LNCAP (cell line): ENCODE measurements at regions not wholly inside any gene's neighbourhood (a gene's known extent, or its start where the extent isn't known, plus 50 kb on each side); places are given as distances from the start of the nearest gene placed in this dataset.

Experiments
- CTCF ChIP-seq: fragments of 450-650 bp; IDR thresholded peaks from 2 replicates; pipeline ENCODE4 v1.5.1; 2017; ENCODE audit warnings: mild to moderate bottlenecking

DNA sequence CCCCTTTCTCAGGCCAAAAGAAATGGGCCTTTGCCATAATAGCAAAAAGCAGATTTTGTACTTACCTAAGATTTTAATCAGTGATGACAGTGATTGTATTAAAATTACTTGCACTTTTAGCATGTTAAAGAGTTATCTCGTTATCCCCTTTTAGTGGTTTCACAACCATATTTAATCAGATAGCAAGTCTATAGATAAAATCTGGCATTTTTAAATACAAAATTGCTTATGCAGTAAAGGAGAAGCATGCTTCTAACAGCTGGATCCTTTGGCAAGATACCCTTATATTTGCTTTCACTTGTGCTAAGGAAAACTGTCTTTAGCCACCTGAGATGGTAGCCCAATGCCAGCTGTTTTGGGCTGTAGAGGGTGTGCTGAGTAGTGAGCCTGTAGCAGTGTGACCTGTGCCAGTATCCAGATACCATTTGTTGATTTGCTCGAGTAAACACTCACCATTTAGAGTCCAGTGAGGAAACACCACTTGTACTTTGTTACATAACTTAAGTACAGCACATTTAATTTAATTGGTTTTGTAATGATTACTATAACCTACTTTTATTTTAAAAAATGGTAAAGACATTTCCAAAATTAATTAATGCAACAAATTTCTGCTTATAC, 314.4 kb upstream of the ZP4 start:
- TF ChIP-seq CTCF: no peak

GRCh38 chr1:238201992-238202391, 311.3 kb upstream of the ZP4 start:
- no peak for TF ChIP-seq CTCF

DNA sequence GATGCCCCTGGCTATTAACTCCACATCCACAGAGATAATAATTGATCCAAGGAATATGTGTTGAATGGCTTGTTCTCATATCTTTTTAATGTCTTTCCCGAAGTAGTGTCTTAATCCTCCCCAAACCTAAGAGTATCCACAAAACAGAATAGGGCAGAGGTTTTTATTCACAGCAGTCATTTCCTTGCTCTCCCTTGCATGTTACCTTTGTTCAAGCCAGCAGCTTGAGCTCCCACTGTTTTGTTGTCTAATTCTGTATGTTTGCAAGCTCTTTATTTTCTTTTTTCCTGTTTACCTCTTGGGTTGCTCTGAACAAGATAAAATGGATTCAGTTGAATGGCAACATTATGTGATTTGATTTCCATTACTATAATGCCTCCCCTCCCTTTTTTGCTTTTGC, 308.6 kb upstream of the ZP4 start:
- no peak for TF ChIP-seq CTCF

DNA sequence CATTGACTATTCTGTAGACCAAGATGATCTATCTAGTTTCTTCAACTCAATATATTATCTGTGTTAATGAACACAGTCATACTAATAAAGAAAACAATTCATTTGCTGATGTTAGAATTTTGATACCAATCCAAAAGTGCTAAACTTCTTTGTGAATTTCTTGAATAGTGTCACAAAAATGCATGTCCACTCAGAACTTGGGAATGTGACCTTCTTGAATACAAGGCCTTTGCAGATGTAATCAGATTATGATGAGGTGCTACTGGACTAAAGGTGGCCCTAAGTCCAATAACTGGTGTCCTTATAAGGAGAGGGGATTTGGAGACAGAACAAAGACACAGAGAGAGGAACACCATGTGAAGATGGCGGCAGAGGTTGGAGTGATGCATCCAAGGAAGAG, 305.8 kb upstream of the ZP4 start:
- TF ChIP-seq CTCF: no peak

GRCh38 chr1:238191170-238191569, 300.4 kb upstream of the ZP4 start:
- TF ChIP-seq CTCF: no peak

DNA sequence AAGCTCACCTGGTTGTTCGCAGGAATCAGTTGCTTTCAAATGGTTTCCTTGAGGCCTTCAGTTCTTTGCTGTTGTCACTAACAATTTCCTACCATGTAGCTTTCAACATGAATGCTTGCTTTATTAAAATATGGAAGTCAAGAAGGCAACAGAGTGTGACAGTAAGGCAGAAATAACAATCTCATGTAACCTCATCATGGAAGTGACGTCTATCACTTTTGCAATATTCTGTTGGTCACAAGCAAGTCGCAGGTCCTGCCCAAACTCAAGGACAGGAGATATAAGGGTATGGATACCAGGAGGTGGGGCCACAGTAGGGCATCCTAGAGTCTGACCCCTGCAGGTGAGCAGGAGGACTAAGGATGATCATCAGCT, 296.8 kb upstream of the ZP4 start:
- no peak for TF ChIP-seq CTCF

DNA sequence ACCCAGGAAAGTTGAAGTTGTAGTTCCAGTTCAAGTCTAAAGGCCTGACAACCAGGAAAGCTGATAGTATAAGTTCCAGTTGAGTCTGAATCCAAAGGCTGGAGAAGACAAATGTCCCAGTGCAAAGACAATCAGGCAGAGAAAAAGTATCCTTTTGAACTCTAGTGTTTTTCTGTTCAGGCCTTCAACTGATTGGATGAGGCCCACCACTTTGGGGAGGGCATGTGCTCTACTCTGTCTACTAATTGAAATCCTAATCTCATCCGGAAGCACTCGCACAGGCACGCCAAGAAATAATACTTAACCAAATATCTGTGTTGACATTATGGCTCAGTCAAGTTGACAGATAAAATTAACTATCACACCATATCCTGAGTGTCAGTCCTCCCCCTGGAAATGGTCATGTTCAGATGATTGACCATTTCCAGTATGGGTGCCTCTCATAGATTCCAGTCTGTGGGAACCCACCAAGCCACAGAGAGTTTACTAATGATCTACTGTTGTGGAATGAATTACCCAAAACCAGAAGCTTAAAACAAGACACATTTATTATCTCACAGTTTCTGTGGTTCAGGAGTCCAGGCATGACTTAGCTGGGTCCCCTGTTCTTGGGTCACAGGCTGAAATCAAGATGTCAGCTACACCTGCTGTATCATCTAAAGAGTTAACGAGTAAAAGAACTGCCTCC, 296.3 kb upstream of the ZP4 start:
- TF ChIP-seq CTCF: no peak
